Neuron (in vitro differentiated cells): ENCODE measurements at regions not wholly inside any gene's neighbourhood (a gene's known extent, or its start where the extent isn't known, plus 50 kb on each side); places are given as distances from the start of the nearest gene placed in this dataset.
"Not testable (repeated sequence)": the region's sequence is repeated elsewhere in the genome, so short reads cannot be mapped to it uniquely, and the experiment has no call there.

ENCODE experiments used
- H2AFZ ChIP-seq: one replicate; pipeline ENCODE4 v1.6.1; 2013; ENCODE audit warnings: low read depth, mild to moderate bottlenecking, inconsistent platforms, low read length, moderate library complexity
- H3K27me3 ChIP-seq: one replicate; pipeline ENCODE4 v1.6.1; 2013; ENCODE audit warnings: low read length; ENCODE audit not compliant: insufficient read depth
- H3K36me3 ChIP-seq: one replicate; pipeline ENCODE4 v1.6.1; 2013; ENCODE audit warnings: low read length; ENCODE audit not compliant: insufficient read depth
- H3K4me1 ChIP-seq: one replicate; pipeline ENCODE4 v1.6.1; 2013; ENCODE audit warnings: low read length; ENCODE audit not compliant: insufficient read depth
- H3K4me3 ChIP-seq: 2 replicates; pipeline ENCODE4 v1.5.1; 2013; ENCODE audit warnings: mild to moderate bottlenecking, low read length, moderate library complexity
- H3K9me3 ChIP-seq: one replicate; pipeline ENCODE4 v1.6.1; 2013; ENCODE audit warnings: low read length

DNA sequence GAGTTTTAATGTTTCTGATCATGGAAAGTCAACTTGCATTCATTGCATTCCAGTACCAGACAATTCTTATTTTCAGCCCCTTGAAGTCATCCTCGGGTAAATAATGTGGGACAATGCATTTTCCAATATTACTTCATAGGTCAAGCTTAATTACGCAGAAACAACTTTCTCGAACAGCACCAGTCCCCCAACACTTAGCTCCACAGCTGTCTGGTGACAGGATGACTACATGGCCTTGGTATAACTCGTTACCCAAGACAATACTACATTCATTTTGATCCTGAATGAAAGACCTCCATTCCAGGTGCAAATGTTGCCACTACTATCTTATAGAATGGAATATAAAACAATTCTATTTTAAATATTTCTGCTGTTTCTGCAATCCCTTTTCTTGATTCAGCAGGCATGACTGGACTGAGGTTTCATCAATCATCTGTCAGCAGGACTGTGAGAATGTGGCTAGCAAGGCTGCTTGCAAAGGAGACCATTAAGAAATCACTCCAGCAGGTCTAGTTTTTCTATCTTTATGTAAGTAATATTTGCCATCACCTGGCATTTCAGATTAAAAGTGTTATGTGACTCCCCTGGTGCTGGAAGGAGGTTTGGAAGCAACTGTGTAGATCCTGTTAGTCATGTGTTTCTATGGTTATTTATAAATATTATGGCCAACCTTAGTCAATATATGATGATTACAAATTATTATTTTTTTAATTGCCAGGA lies 147.9 kb downstream of the HAO1 start:
- Histone ChIP-seq H2AFZ (no peak overlapping the region), H3K4me3 (no peak overlapping the region), H3K27me3 (no peaks in the 10 kb centered on the region), H3K36me3 (no peaks in the 10 kb centered on the region), H3K9me3 (no peaks in the 10 kb centered on the region), H3K4me1 (no peaks in the 10 kb centered on the region)

- H3K4me1 ChIP-seq, result no peaks in the 10 kb centered on the region
- H2AFZ ChIP-seq, result no peak overlapping the region
- H3K27me3 ChIP-seq, result no peaks in the 10 kb centered on the region
- H3K36me3 ChIP-seq, result no peaks in the 10 kb centered on the region
- H3K4me3 ChIP-seq, result no peak overlapping the region
- H3K9me3 ChIP-seq, result no peaks in the 10 kb centered on the region
Observed at GRCh38 chr20:7798176-7798575, 142.1 kb downstream of the HAO1 start.

GRCh38 chr20:7799862-7800261 lies 140.4 kb downstream of the HAO1 start:
- no peak overlapping the region for H3K4me3 ChIP-seq
- no peaks in the 10 kb centered on the region for H3K36me3 ChIP-seq
- no peaks in the 10 kb centered on the region for H3K4me1 ChIP-seq
- no peaks in the 10 kb centered on the region for H3K9me3 ChIP-seq
- H2AFZ ChIP-seq, result no peak overlapping the region
- H3K27me3 ChIP-seq, result no peaks in the 10 kb centered on the region

- not testable (repeated sequence) for H3K4me1 ChIP-seq, H3K4me3 ChIP-seq, H3K36me3 ChIP-seq, H3K9me3 ChIP-seq, H3K27me3 ChIP-seq, H2AFZ ChIP-seq
Observed at GRCh38 chr20:7803411-7804151, 136.7 kb downstream of the HAO1 start.

DNA sequence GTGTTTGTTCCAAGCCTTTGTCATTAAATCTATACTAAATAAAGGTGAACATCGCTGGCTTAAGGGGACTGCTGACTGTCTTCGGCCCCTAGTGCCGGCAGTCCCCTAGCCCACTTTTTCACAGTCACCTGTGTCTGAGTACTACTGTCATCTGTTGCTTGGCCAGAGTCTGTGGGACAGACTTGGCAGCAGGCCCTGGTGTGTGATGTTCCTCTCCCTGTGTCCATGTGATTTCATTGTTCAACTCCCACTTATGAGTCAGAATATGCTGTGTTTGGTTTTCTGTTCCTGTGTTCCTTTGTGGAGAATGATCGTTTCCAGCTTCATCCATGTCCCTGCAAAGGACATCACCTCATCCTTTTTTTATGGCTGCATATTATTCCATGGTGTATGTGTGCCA lies 133.4 kb downstream of the HAO1 start:
- no peaks in the 10 kb centered on the region for H3K4me1 ChIP-seq

DNA sequence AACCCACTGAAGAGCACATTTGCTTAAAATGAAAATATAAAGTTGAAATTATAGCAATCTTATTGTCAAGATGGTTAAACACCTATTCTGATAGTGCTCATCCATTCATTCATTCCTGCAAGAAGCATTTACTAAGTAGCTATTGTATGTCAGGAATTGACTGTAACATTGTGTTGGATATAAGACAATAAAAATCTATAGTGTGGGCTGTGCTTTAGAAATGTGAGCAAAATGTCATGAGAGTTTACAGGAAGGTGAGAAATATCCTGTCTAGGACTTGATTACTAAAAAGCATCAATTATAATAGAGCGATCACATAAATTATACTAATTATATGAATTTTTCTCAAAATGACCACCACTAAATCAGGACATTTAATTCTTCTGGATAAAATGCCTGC lies 123.0 kb downstream of the HAO1 start:
- H3K4me1 ChIP-seq, result no peaks in the 10 kb centered on the region
- H2AFZ ChIP-seq, result no peak overlapping the region
- H3K9me3 ChIP-seq, result no peaks in the 10 kb centered on the region
- no peak overlapping the region for H3K4me3 ChIP-seq
- no peaks in the 10 kb centered on the region for H3K36me3 ChIP-seq
- no peaks in the 10 kb centered on the region for H3K27me3 ChIP-seq

More for the DNA sequence above, 133.4 kb downstream of the HAO1 start:
- Histone ChIP-seq H2AFZ (no peak overlapping the region), H3K36me3 (no peaks in the 10 kb centered on the region), H3K9me3 (no peaks in the 10 kb centered on the region), H3K27me3 (no peaks in the 10 kb centered on the region), H3K4me3 (no peak overlapping the region)

DNA sequence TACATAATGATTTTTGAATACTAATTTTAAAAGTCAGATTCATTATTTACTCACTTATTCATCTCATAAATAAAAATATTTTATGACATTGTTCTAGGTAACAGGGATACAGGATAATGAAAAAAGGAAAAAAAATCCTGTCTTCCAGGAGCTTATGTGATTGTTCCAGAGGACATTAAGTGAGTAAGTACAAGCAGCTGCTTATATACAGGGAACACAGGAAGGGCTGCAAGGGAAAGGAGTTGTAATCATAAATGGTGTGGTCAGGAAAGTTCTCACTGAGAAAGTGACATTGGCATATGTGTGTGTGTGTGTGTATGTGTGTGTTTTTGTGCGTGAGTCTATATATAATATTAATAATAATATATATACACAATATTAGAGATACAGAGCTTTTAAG lies 121.8 kb downstream of the HAO1 start:
- H3K9me3 ChIP-seq, result no peaks in the 10 kb centered on the region
- H3K27me3 ChIP-seq, result no peaks in the 10 kb centered on the region
- no peak overlapping the region for H3K4me3 ChIP-seq
- H3K4me1 ChIP-seq, result no peaks in the 10 kb centered on the region
- no peak overlapping the region for H2AFZ ChIP-seq
- no peaks in the 10 kb centered on the region for H3K36me3 ChIP-seq

DNA sequence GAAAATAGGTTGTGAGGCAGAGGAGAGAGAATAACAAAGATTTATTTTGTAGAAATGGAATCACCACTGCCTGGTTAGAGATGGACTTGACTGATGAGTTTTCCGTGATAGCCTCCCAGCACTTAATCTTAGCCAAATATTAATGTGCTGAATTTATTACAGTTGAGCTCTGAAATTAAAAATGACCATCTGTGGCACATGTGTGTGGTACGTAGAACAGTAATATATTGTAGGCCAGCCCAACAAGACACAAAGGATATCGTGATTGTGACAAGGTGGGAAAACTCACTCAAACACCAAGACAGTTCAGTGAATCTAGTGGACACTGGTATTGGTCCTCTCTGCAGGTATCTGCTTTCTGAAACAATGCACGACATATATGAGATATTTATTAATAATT lies 119.4 kb downstream of the HAO1 start:
- Histone ChIP-seq H3K4me1 (no peaks in the 10 kb centered on the region), H3K36me3 (no peaks in the 10 kb centered on the region), H3K4me3 (no peak overlapping the region), H3K27me3 (no peaks in the 10 kb centered on the region), H3K9me3 (no peaks in the 10 kb centered on the region), H2AFZ (no peak overlapping the region)

DNA sequence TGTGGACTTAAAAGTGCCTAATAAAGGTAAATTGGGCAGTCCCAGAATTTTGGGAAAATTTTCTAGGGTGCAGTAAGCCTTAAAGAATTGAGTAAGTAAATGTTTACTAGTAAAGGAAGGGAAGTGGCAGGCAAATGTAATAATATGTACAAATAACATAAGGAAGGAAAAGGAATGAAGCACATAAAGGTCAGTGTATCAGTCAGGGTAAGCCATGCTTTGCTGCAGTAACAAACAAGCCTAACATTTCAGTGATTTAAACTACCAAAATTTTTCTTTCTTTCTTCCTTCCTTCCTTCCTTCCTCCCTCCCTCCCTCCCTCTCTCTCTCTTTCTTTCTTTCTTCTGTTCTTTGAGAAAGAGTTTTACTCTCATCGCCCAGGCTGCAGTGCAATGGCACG lies 117.5 kb downstream of the HAO1 start:
- Histone ChIP-seq H3K36me3 (no peaks in the 10 kb centered on the region), H3K4me1 (no peaks in the 10 kb centered on the region)

DNA sequence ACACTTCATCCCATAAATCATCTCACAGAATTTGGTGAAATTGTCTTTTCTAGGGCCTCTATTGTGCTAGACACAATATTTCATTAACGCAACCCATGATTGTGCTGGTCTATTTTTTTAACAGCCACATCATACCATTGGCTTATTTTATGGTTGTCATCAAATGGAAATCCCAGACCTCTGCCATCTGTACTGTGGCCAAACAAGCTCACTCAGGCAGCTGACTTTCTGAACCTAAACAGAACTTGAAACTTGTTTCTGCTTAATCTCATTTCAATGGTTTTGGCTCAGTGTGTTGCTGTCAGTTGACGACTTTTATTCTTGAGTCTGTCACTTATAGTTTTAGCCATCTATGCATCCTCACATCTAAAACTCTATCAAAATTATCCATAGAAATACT lies 111.8 kb downstream of the HAO1 start:
- no peaks in the 10 kb centered on the region for H3K36me3 ChIP-seq
- no peaks in the 10 kb centered on the region for H3K27me3 ChIP-seq
- H3K9me3 ChIP-seq, result no peaks in the 10 kb centered on the region
- no peaks in the 10 kb centered on the region for H3K4me1 ChIP-seq
- H2AFZ ChIP-seq, result no peak overlapping the region
- H3K4me3 ChIP-seq, result no peak overlapping the region

More for the DNA sequence above, 117.5 kb downstream of the HAO1 start:
- Histone ChIP-seq H2AFZ (no peak overlapping the region), H3K27me3 (no peaks in the 10 kb centered on the region), H3K4me3 (no peak overlapping the region), H3K9me3 (no peaks in the 10 kb centered on the region)

- Histone ChIP-seq H3K4me1 (no peaks in the 10 kb centered on the region), H2AFZ (no peak overlapping the region), H3K36me3 (no peaks in the 10 kb centered on the region), H3K4me3 (no peak overlapping the region), H3K9me3 (no peaks in the 10 kb centered on the region), H3K27me3 (no peaks in the 10 kb centered on the region)
Observed at GRCh38 chr20:7829031-7829430, 111.2 kb downstream of the HAO1 start.

GRCh38 chr20:7829776-7830175 lies 110.5 kb downstream of the HAO1 start:
- Histone ChIP-seq H3K4me1 (no peaks in the 10 kb centered on the region), H2AFZ (no peak overlapping the region), H3K27me3 (no peaks in the 10 kb centered on the region), H3K36me3 (no peaks in the 10 kb centered on the region), H3K4me3 (no peak overlapping the region), H3K9me3 (no peaks in the 10 kb centered on the region)
